ENCODE measurements at regions not wholly inside any gene's neighbourhood (a gene's known extent, or its start where the extent isn't known, plus 50 kb on each side); places are given as distances from the start of the nearest gene placed in this dataset.

DNA sequence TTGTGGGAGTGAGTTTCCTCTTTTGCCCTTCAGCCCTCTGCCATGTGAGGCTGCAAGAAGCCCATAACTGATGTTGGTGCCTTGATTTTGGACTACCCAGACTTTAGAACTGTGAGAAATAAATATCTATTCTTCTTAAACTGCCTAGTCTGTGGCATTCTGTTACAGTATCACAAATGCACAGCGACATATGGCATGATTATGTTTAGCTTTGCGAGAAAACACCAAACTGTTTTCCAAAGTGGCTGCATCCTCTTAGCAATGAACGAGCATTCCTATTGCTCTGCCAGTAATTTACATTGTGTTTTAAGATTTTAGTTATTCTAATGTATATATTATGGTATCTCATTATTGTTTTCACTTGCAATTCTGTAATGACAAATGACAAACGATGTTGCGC lies 246.7 kb downstream of the HLX start:
- TF ChIP-seq EZH2 (IDR thresholded peaks at IDR 0.05; ENCODE audit: borderline replicate concordance, low read length): no peak
- TF ChIP-seq, protein P1, sequence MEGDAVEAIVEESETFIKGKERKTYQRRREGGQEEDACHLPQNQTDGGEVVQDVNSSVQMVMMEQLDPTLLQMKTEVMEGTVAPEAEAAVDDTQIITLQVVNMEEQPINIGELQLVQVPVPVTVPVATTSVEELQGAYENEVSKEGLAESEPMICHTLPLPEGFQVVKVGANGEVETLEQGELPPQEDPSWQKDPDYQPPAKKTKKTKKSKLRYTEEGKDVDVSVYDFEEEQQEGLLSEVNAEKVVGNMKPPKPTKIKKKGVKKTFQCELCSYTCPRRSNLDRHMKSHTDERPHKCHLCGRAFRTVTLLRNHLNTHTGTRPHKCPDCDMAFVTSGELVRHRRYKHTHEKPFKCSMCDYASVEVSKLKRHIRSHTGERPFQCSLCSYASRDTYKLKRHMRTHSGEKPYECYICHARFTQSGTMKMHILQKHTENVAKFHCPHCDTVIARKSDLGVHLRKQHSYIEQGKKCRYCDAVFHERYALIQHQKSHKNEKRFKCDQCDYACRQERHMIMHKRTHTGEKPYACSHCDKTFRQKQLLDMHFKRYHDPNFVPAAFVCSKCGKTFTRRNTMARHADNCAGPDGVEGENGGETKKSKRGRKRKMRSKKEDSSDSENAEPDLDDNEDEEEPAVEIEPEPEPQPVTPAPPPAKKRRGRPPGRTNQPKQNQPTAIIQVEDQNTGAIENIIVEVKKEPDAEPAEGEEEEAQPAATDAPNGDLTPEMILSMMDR (IDR thresholded peaks at IDR 0.05; ENCODE audit: low read length): no peak
